ENCODE measurements at regions not wholly inside any gene's neighbourhood (a gene's known extent, or its start where the extent isn't known, plus 50 kb on each side); places are given as distances from the start of the nearest gene placed in this dataset.

GRCh38 chr2:220544049-220544448 is 916.6 kb downstream of the SLC4A3 start:
- DNase-seq (ENCODE audit: low spot score in 2 of 2) (no peak), ATAC-seq (no peak)
- Mint-ChIP-seq H3K9me3 (peaks cover 11% of the 10 kb centered on the region), H3K27ac (no peak overlapping the region), H3K36me3 (no peaks in the 10 kb centered on the region), H3K4me1 (no peaks in the 10 kb centered on the region), H3K4me3 (no peak overlapping the region)

- DNase-seq (ENCODE audit: low spot score in 2 of 2) (no peak), ATAC-seq (no peak)
- H3K4me1 Mint-ChIP-seq = no peaks in the 10 kb centered on the region
- H3K9me3 Mint-ChIP-seq = peaks cover 7% of the 10 kb centered on the region
- H3K36me3 Mint-ChIP-seq = no peaks in the 10 kb centered on the region
- no peak overlapping the region for H3K27ac Mint-ChIP-seq
- no peak overlapping the region for H3K4me3 Mint-ChIP-seq
Measured at GRCh38 chr2:220550995-220551700, 923.7 kb downstream of the SLC4A3 start.

DNA sequence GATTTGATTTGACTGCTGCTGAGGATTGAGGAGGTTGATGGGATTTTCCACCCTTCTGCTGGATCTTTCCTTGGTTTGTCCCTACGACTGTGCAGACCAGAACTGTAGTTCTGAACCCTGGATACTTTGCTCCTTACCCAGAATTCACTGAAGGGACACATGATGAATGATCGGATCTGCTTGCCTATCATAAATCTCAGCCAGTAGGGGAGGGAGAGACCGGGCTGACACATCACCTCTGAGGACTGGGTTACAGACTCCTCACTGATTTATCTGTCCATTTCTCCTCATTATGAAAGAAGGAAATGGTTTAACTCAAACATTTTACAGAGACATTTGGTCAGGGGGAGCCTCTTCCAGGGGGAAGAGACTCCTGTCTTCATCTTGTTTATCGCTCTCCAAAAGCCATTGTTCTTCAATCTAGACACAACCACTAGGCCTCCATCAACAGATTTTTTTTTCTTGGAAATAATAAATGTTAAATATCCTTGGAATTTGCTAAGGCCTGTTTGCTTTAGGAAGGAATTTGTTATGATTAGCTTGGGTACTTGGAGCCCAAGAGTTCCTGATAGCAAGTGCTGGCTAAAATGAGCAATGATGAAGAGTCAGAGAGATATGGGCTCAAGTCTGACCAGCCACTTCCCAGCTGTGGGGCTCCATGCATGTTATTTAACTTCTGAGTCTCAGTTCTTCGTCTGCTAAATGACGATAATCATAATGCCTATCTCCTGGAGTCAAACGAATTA is 925.5 kb downstream of the SLC4A3 start:
- DNase-seq (ENCODE audit: low spot score in 2 of 2) (no peak), ATAC-seq (no peak)
- Mint-ChIP-seq H3K36me3 (no peaks in the 10 kb centered on the region), H3K4me3 (no peak overlapping the region), H3K4me1 (no peaks in the 10 kb centered on the region), H3K9me3 (no peaks in the 10 kb centered on the region), H3K27ac (no peak overlapping the region)

- ATAC-seq (no peak), DNase-seq (ENCODE audit: low spot score in 2 of 2) (no peak)
- Mint-ChIP-seq H3K4me1 (no peaks in the 10 kb centered on the region), H3K4me3 (no peak overlapping the region), H3K36me3 (no peaks in the 10 kb centered on the region), H3K9me3 (peaks cover 5% of the 10 kb centered on the region), H3K27ac (no peak overlapping the region)
Measured at GRCh38 chr2:220555961-220556630, 928.7 kb downstream of the SLC4A3 start.

- ATAC-seq = no peak
- no peak for DNase-seq (ENCODE audit: low spot score in 2 of 2)
- Mint-ChIP-seq H3K4me3 (no peak overlapping the region), H3K9me3 (peaks cover 5% of the 10 kb centered on the region), H3K4me1 (no peaks in the 10 kb centered on the region), H3K27ac (no peak overlapping the region), H3K36me3 (no peaks in the 10 kb centered on the region)
Measured at GRCh38 chr2:220556658-220557057, 929.2 kb downstream of the SLC4A3 start.

- Mint-ChIP-seq H3K4me3 (no peak overlapping the region), H3K36me3 (no peaks in the 10 kb centered on the region), H3K27ac (no peak overlapping the region), H3K4me1 (no peaks in the 10 kb centered on the region), H3K9me3 (peaks cover 5% of the 10 kb centered on the region)
- DNase-seq (ENCODE audit: low spot score in 2 of 2) (no peak), ATAC-seq (no peak)
Measured at GRCh38 chr2:220560192-220560591, 932.8 kb downstream of the SLC4A3 start.

DNA sequence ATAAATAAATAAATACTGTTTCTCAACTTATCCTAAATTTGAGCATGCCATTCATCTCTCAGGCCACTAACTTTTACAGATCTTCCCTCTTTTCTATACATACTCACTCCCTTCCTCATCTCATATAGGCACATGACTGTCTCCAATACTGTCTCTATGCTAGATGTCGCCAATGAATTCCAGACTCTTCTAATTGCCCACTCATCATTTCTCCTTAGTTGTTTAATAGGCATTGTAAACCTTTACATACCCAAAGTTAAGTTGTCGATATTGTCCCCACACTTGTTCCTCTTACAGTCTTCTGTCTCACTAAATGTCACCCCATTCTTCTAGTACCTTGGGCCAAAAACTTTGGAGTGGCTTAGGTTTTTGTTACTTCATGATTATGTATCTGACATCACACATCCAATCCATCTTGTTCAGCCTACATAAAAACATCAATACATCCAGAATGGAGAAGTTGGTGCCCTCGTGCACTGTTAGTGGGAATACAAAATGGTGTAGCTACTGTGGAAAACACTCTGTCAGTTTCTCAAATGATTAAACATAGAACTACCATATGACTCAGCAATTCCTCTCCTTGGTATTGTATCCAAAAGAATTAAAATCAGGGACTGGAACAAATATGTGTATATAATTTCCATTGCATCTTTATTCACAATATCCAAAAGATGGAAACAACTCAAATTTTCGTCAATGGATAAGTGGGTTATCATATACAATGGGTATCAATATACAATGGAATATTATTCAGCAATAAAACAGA is 935.1 kb downstream of the SLC4A3 start:
- Mint-ChIP-seq H3K9me3 (peaks cover 5% of the 10 kb centered on the region), H3K4me1 (no peaks in the 10 kb centered on the region), H3K36me3 (no peaks in the 10 kb centered on the region), H3K27ac (no peak overlapping the region), H3K4me3 (no peak overlapping the region)
- no peak for ATAC-seq
- DNase-seq (ENCODE audit: low spot score in 2 of 2) = no peak

DNA sequence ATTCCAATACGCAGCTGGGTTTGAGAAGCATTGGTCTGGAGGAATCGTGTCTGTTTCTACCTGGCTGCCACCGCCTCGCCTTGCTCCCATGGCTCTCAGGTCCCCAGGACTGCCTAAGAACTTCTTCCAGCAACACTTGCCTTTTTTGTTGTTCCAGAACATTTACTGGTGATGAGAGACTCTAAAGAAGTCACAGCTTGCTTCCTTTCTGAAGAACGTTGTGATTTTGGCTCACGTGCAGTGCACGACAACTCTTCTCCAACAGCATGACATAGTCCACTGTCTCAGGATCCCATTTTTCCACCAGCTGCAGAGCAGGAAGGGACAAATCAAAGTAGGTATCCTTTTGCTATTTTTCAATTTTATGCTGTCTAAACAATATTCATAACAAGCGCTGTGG is 940.9 kb downstream of the SLC4A3 start:
- Mint-ChIP-seq H3K9me3 (no peaks in the 10 kb centered on the region), H3K36me3 (no peaks in the 10 kb centered on the region), H3K27ac (no peak overlapping the region), H3K4me1 (no peaks in the 10 kb centered on the region), H3K4me3 (no peak overlapping the region)
- no peak for ATAC-seq
- no peak for DNase-seq (ENCODE audit: low spot score in 2 of 2)

DNA sequence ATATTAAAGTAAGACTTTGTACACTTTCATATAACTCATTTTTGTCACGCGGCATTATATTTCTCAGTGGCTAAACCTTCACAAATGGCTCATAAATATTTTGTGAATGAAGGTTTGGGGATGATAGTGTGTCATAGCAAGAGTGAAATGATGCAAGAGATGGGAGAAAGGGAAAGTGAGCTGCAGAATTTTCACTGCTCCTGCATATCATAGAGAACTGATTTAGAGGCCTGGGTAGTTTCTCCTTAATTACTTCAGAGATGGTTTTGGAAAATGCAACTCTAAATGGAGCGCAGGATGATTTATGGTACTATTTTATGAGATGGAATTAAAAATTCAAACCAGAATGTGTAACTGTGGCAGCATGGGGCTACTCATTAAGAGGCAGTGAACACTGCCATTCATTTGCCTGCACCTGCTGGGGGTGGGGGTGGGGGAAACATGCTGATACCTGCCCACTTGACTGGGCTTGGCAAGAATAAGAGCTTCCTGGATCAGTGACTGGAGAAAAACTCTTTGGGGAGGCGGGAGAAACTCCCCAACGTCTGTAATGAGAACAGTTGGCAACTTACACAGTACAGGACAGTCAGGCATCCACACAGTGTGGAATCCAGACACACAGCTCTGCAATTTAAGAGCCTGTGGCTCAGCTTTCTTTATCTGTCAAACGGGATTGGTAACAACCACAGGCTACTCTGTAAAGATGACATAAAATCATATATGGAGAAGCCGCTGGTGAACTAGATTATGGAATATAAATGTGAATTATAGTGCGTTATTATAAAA is 941.9 kb downstream of the SLC4A3 start:
- Mint-ChIP-seq H3K4me1 (no peaks in the 10 kb centered on the region), H3K9me3 (no peaks in the 10 kb centered on the region), H3K27ac (no peak overlapping the region), H3K4me3 (no peak overlapping the region), H3K36me3 (no peaks in the 10 kb centered on the region)
- ATAC-seq (no peak), DNase-seq (ENCODE audit: low spot score in 2 of 2) (no peak)

GRCh38 chr2:220572385-220572784 is 945.0 kb downstream of the SLC4A3 start:
- Mint-ChIP-seq H3K27ac (no peak overlapping the region), H3K9me3 (no peaks in the 10 kb centered on the region), H3K4me3 (no peak overlapping the region), H3K4me1 (no peaks in the 10 kb centered on the region), H3K36me3 (no peaks in the 10 kb centered on the region)
- ATAC-seq (no peak), DNase-seq (ENCODE audit: low spot score in 2 of 2) (no peak)

- no peak for DNase-seq (ENCODE audit: low spot score in 2 of 2)
- Mint-ChIP-seq H3K27ac (no peak overlapping the region), H3K9me3 (no peaks in the 10 kb centered on the region), H3K36me3 (no peaks in the 10 kb centered on the region), H3K4me3 (no peak overlapping the region), H3K4me1 (no peaks in the 10 kb centered on the region)
- no peak for ATAC-seq
Measured at GRCh38 chr2:220574038-220574437, 946.6 kb downstream of the SLC4A3 start.

- no peak for ATAC-seq
- Mint-ChIP-seq H3K9me3 (no peaks in the 10 kb centered on the region), H3K4me3 (no peak overlapping the region), H3K36me3 (no peaks in the 10 kb centered on the region), H3K27ac (no peak overlapping the region), H3K4me1 (no peaks in the 10 kb centered on the region)
- no peak for DNase-seq (ENCODE audit: low spot score in 2 of 2)
Measured at GRCh38 chr2:220575963-220576362, 948.5 kb downstream of the SLC4A3 start.

- Mint-ChIP-seq H3K27ac (no peak overlapping the region), H3K36me3 (no peaks in the 10 kb centered on the region), H3K9me3 (no peaks in the 10 kb centered on the region), H3K4me3 (no peak overlapping the region), H3K4me1 (no peaks in the 10 kb centered on the region)
- no peak for DNase-seq (ENCODE audit: low spot score in 2 of 2)
- ATAC-seq = no peak
Measured at GRCh38 chr2:220579452-220579851, 952.0 kb downstream of the SLC4A3 start.

GRCh38 chr2:220580113-220580512 is 952.7 kb downstream of the SLC4A3 start:
- Mint-ChIP-seq H3K4me1 (no peaks in the 10 kb centered on the region), H3K36me3 (no peaks in the 10 kb centered on the region), H3K4me3 (no peak overlapping the region), H3K27ac (no peak overlapping the region), H3K9me3 (no peaks in the 10 kb centered on the region)
- ATAC-seq (no peak), DNase-seq (ENCODE audit: low spot score in 2 of 2) (no peak)

- Mint-ChIP-seq H3K4me3 (no peak overlapping the region), H3K27ac (no peak overlapping the region), H3K36me3 (no peaks in the 10 kb centered on the region), H3K9me3 (no peaks in the 10 kb centered on the region), H3K4me1 (no peaks in the 10 kb centered on the region)
- DNase-seq (ENCODE audit: low spot score in 2 of 2) (no peak), ATAC-seq (no peak)
Measured at GRCh38 chr2:220583725-220584124, 956.3 kb downstream of the SLC4A3 start.

All from stimulated activated effector memory CD8-positive, alpha-beta T cell treated with anti-CD3 and anti-CD28 coated beads, Interleukin-12 subunit alpha, Interleukin-12 subunit beta, amount 100 ng/mL, for 72 hours (primary cell).